Stimulated activated CD8-positive, alpha-beta memory T cell treated with anti-CD3 and anti-CD28 coated beads, Interleukin-4, amount 100 ng/mL, for 48 hours (primary cell): ENCODE measurements at regions not wholly inside any gene's neighbourhood (a gene's known extent, or its start where the extent isn't known, plus 50 kb on each side); places are given as distances from the start of the nearest gene placed in this dataset.
"Not testable (repeated sequence)": the region's sequence is repeated elsewhere in the genome, so short reads cannot be mapped to it uniquely, and the experiment has no call there.

Experiments used
- DNase-seq: peaks from one replicate; pipeline ENCODE4 v3.0.0-alpha.2; 2020

DNA sequence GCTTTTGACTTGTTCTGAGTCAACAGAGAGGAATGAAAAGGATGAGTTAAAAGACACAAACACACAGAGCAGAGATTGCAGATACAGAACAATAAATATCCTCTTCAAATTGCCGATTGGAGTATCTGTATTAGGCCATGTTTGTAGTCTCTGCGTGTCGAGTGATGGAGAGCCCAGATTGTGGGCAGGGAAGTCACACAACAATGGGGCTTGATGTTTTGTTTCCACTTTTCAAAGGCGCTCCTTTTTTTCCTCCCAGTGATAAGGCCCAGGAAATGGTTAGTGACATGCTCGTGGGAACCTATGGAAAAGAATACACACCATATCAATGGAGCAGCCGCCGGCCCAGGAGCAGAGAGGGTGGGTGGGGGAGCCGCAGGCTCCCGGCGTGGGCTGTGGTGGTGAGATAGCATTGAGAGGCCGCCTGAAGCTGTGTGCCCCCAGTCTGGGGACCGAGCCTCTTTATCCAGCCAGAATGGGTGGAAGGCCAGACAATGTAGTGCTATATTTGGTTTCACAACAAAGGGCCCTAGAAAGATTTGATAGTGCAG lies 555.9 kb downstream of the INSC start:
- no peak for DNase-seq

DNA sequence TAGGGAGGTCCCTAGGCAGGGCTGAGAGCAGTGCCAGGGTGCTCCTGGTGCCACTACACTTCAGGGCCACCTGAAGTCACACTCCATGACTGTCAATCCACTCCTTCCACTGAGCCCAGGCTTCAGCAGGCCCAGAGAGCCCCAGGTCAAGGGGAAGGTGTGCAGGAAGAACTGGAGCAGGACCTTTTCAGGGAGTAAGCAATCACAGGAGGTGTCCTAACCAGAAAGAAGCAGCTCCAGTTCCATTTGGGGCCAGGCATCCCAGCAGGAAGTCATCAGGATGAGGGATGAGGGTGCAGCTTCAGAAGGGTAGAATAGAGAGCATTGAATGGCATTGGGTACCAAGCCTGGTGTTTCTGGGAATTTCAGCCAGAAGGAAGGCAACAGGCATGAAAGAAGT lies 556.5 kb downstream of the INSC start:
- DNase-seq = no peak

- DNase-seq = no peak
Observed at GRCh38 chr11:15672825-15673224, 558.1 kb downstream of the INSC start.

- DNase-seq = no peak
Observed at GRCh38 chr11:15673408-15673831, 558.7 kb downstream of the INSC start.

- DNase-seq = no peak
Observed at GRCh38 chr11:15674756-15675155, 560.0 kb downstream of the INSC start.

DNA sequence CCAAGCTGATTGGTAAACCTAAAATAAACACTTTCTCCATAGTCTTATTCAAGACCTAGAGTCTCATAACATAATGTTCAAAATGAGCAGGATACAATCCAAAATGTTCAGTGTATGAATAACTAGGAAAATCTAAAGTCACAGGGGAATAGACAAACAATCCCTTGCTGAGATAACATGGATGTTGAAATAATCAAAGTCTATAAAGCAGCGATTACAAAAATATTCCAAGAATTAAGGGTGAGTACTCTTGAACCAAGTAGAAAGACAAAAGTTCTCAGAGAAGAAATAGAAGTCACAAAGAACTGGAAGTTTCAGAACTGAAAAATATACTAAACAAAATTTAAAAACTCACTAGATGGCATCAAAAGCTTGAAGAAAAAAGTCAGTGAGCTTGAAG lies 561.0 kb downstream of the INSC start:
- no peak for DNase-seq

DNA sequence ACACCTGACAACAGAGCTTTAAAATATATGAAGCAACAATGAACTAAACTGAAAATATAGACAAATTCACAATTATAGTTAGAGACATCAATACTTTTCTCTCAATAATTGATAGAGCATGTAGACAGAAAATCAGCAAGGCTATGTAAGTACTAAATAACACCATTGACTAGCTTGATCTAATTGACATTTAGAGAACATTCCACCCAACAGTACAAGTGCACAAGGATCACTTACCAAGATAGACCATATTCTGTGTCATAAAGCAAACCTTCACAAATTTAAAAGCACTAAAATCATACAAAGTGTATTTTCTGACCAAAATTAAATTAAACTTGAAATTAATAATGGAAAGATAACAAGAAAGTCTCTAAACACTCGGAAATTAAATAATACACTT lies 562.5 kb downstream of the INSC start:
- no peak for DNase-seq

- DNase-seq = no peak
Observed at GRCh38 chr11:15683528-15683927, 568.8 kb downstream of the INSC start.

GRCh38 chr11:15685306-15685705 lies 570.6 kb downstream of the INSC start:
- DNase-seq = no peak

DNA sequence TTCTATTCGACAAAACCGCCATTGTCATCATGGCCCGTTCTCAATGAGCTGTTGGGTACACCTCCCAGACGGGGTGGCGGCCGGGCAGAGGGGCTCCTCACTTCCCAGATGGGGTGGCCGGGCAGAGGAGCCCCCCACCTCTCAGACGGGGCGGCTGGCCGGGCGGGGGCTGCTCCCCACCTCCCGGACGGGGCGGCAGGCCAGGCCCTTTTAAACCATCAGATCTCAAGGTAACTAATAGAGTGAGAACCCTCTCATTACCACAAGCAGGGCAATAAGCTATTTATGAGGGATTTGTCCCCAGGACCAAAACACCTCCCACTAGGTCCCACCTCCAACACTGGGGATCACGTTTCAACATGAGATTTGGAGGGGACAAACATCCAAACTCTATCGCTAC lies 571.5 kb downstream of the INSC start:
- DNase-seq = not testable (repeated sequence)

GRCh38 chr11:15687342-15687741 lies 572.6 kb downstream of the INSC start:
- no peak for DNase-seq

DNA sequence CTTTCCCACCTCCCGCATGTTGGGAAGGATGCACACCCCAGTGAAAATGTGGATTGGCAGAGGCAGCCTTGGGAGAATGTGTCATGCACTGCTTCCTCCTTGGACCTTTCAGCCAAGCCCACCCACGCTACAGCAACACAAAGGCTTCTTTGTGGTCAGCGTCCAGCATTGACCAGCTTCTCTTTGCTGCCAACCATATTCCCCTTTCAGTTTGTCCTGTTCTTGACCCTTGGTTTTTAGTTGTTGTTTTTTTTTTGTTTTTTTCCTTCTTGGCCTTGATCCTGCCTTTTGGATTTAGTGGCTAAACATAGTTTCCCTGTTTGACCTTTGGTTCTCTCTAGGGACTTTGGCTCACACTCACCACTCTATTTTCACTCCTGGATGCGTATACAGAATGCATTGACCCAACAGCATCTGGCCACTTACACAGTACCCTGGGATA lies 573.6 kb downstream of the INSC start:
- DNase-seq = no peak

- DNase-seq = no peak
Observed at GRCh38 chr11:15690320-15690719, 575.6 kb downstream of the INSC start.

DNA sequence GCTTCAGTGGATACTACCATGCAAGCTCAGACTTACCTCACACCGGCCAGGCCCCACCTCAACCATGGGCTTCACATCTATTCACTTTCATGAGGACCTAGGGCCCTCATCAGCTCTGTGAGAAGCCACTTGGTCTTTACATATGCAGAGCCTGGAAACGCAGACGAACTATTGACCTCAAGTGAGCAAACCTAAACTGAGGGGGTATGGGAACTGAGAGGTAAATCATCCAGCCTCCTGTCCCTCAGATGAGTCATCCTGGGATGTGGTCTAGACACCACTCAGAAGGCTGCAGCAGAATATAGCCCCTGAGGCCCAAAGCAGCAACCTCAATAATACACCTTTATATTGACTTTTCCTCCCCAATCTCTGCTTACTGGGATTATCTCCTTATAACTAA lies 578.0 kb downstream of the INSC start:
- DNase-seq = no peak

DNA sequence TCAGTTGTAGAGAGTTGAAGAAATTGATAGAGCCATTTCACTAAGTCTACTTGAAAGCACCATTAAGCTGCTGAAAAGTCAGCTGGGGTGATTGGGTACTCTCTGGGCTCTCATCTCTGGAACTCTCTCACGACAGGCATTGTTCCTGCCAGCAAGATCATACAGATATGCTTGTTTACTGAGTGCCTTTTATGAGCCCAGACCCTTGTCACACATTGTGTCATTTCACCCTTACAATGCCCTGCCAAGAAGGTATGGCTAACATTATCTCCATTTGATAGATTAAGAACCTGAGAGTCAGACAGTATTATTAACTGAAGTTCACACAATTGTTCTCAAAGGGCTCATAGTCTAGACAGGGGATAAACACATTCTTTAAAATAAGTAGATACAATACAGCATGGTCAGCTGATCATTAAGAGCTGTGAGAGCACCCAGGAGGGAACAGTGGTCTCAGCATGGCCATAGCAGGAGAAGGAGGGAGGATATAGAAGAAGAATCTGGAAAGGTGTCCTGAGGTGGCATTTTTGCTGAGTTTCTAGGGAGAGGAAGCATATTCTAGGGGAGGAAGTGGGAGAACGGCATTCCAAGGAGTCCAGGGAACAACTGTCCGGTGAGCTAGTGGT lies 580.5 kb downstream of the INSC start:
- DNase-seq = no peak

- no peak for DNase-seq
Observed at GRCh38 chr11:15696069-15696468, 581.3 kb downstream of the INSC start.

- DNase-seq = no peak
Observed at GRCh38 chr11:15697437-15698236, 582.9 kb downstream of the INSC start.

DNA sequence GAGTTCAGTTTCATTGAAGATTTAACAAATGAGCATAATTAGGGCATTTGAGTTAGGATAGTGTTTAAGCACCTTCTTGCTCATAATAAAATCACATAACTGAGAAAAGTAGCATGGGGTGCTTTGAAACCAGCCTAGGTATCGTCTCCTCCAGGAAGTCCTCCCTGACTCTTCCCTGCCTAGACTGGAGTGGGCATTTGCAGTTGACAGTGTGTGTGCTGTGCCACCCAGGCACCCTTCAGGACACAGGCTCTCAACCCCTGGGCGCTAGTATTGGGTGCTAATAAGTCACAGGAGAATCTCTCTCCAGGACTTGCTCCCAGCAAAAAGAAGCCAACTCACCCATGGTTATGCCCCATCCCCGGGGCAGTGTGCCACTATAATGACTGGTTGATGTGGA lies 584.1 kb downstream of the INSC start:
- no peak for DNase-seq

- DNase-seq = no peak
Observed at GRCh38 chr11:15699978-15700377, 585.3 kb downstream of the INSC start.

GRCh38 chr11:15700456-15700855 lies 585.7 kb downstream of the INSC start:
- no peak for DNase-seq

DNA sequence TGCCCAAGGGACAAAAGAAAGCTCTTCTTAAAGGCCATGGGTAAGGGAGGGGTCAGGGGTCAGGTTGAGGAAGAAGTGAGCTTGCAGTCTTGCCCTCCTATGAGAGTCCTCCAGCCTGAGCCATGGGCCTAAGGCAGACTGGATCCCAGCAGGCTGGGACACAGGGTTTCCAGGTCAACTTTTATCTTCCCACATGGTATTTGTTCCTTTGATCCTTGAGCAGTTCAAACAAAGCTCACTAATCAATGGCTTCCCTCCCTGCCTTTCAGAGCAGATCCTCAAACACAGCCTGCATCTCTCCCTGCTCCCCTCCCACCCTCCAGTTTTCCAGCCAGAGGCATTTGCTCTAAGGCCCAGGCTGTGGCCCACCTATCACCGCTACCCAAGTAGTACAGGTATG lies 589.3 kb downstream of the INSC start:
- DNase-seq = no peak

- no peak for DNase-seq
Observed at GRCh38 chr11:15704556-15704955, 589.8 kb downstream of the INSC start.

- no peak for DNase-seq
Observed at GRCh38 chr11:15705891-15706290, 591.2 kb downstream of the INSC start.

- no peak for DNase-seq
Observed at GRCh38 chr11:15707194-15707593, 592.5 kb downstream of the INSC start.
